Cardiac septum (tissue), 1 donor: ENCODE measurements at regions not wholly inside any gene's neighbourhood (a gene's known extent, or its start where the extent isn't known, plus 50 kb on each side); places are given as distances from the start of the nearest gene placed in this dataset.

Experiments
- DNase-seq: peaks from one replicate; pipeline ENCODE4 v3.0.0-alpha.2; 2020; ENCODE audit warnings: low spot score
- intact Hi-C: fragments of 100-400 bp; cut with DNase I; formaldehyde crosslinking; loops from one replicate; pipeline ENCODE4 v1.14.0; 2022
- donor health status: DM: no; HTN: no; CAD: no.

- intact Hi-C loops = loop anchor here (5.0 kb wide), 1 partner anchor 43 kb away; no protein-coding TSS in a partner anchor
- DNase-seq = no peak
Observed at GRCh38 chr7:130998993-130999602, 265.1 kb upstream of the KLF14 start.

- intact Hi-C loops = loop anchor here (5.0 kb wide), 1 partner anchor 42 kb away; no protein-coding TSS in a partner anchor
- no peak for DNase-seq
Observed at GRCh38 chr7:130999926-131000325, 265.9 kb upstream of the KLF14 start.

GRCh38 chr7:131000389-131000788, 266.4 kb upstream of the KLF14 start:
- intact Hi-C loops = no loop called here

GRCh38 chr7:131000873-131001272, 266.9 kb upstream of the KLF14 start:
- intact Hi-C loops = no loop called here
- DNase-seq = no peak

More at GRCh38 chr7:131000389-131000788, 266.4 kb upstream of the KLF14 start:
- DNase-seq = no peak

GRCh38 chr7:131002600-131002999, 268.6 kb upstream of the KLF14 start:
- DNase-seq = no peak
- intact Hi-C loops = no loop called here

GRCh38 chr7:131003634-131004033, 269.6 kb upstream of the KLF14 start:
- DNase-seq = no peak
- intact Hi-C loops = no loop called here

GRCh38 chr7:131004371-131004770, 270.4 kb upstream of the KLF14 start:
- no peak for DNase-seq
- intact Hi-C loops = no loop called here

- no peak for DNase-seq
- intact Hi-C loops = loop anchor here (2.0 kb wide), 1 partner anchor 111 kb away; no protein-coding TSS in a partner anchor
Observed at GRCh38 chr7:131007439-131008330, 273.7 kb upstream of the KLF14 start.

- intact Hi-C loops = loop anchor here (2.0 kb wide), 1 partner anchor 112 kb away; no protein-coding TSS in a partner anchor
- DNase-seq = no peak
Observed at GRCh38 chr7:131008840-131009711, 275.1 kb upstream of the KLF14 start.

- intact Hi-C loops = no loop called here
- no peak for DNase-seq
Observed at GRCh38 chr7:131010029-131010716, 276.2 kb upstream of the KLF14 start.

GRCh38 chr7:131010717-131011431, 276.9 kb upstream of the KLF14 start:
- no peak for DNase-seq
- intact Hi-C loops = no loop called here

GRCh38 chr7:131011432-131011742, 277.4 kb upstream of the KLF14 start:
- intact Hi-C loops = no loop called here

GRCh38 chr7:131011976-131012375, 278.0 kb upstream of the KLF14 start:
- intact Hi-C loops = no loop called here
- no peak for DNase-seq

More at GRCh38 chr7:131011432-131011742, 277.4 kb upstream of the KLF14 start:
- no peak for DNase-seq

- no peak for DNase-seq
- intact Hi-C loops = no loop called here
Observed at GRCh38 chr7:131012477-131013031, 278.5 kb upstream of the KLF14 start.

GRCh38 chr7:131013716-131014115, 279.7 kb upstream of the KLF14 start:
- intact Hi-C loops = no loop called here
- no peak for DNase-seq

- intact Hi-C loops = no loop called here
- DNase-seq = no peak
Observed at GRCh38 chr7:131014906-131015656, 281.1 kb upstream of the KLF14 start.

GRCh38 chr7:131015657-131015958, 281.6 kb upstream of the KLF14 start:
- intact Hi-C loops = no loop called here
- no peak for DNase-seq

GRCh38 chr7:131016230-131016629, 282.2 kb upstream of the KLF14 start:
- intact Hi-C loops = no loop called here
- DNase-seq = no peak
